CD8-positive, alpha-beta memory T cell (primary cell): ENCODE measurements at regions not wholly inside any gene's neighbourhood (a gene's known extent, or its start where the extent isn't known, plus 50 kb on each side); places are given as distances from the start of the nearest gene placed in this dataset.

Experiments used
- CTCF ChIA-PET: fragments of 350-600 bp; sonication (Branson Sonifier 250); formaldehyde crosslinking; loops from one replicate; lab custom pipeline; 2021; ENCODE audit warnings: antibody characterized with exemption; lab: Charles Lee
- POLR2A ChIA-PET: fragments of 350-600 bp; sonication (Branson Sonifier 250); formaldehyde crosslinking; loops from one replicate; lab custom pipeline; 2021; ENCODE audit warnings: antibody characterized with exemption; lab: Charles Lee
- DNase-seq, 5 donors: peaks; one replicate each; pipeline versions ENCODE4 v3.0.0 to v3.0.0-alpha.2; 2020 to 2022; ENCODE audit warnings: mixed read lengths in 1 of 5
- H3K27ac ChIP-seq: one replicate; pipeline ENCODE4 v1.7.0; 2013; ENCODE audit warnings: low read depth, mild to moderate bottlenecking, low read length, moderate library complexity
- H3K27me3 ChIP-seq: 2 replicates; pipeline ENCODE4 v1.7.0; 2013; ENCODE audit warnings: low read length, mild to moderate bottlenecking; ENCODE audit not compliant: insufficient read depth, poor library complexity, severe bottlenecking
- H3K36me3 ChIP-seq: 2 replicates; pipeline ENCODE4 v1.7.0; 2013; ENCODE audit warnings: mild to moderate bottlenecking, low read length, moderate library complexity; ENCODE audit not compliant: insufficient read depth
- H3K4me1 ChIP-seq: 2 replicates; pipeline ENCODE4 v1.7.0; 2013; ENCODE audit warnings: mild to moderate bottlenecking, low read length, moderate library complexity; ENCODE audit not compliant: insufficient read depth
- H3K4me3 ChIP-seq: 2 replicates; pipeline ENCODE4 v1.7.0; 2013; ENCODE audit warnings: mild to moderate bottlenecking, low read length
- H3K9me3 ChIP-seq: 2 replicates; pipeline ENCODE4 v1.7.0; 2013; ENCODE audit warnings: mild to moderate bottlenecking, low read length
- H3K27ac Mint-ChIP-seq, 8 donors: one replicate each; pipeline ENCODE4 v1.8.0; 2020 to 2021; ENCODE audit warnings: mixed read lengths in 8 of 8, mild to moderate bottlenecking in 6 of 8, inconsistent platforms in 3 of 8, moderate library complexity in 3 of 8
- H3K27me3 Mint-ChIP-seq, 2 donors: one replicate each; pipeline ENCODE4 v1.8.0; 2020 to 2021; ENCODE audit warnings: mixed read lengths in 2 of 2, mild to moderate bottlenecking in 1 of 2, moderate library complexity in 1 of 2
- H3K36me3 Mint-ChIP-seq, 3 donors: one replicate each; pipeline ENCODE4 v1.8.0; 2020 to 2021; ENCODE audit warnings: mixed read lengths in 3 of 3, inconsistent platforms in 1 of 3, mild to moderate bottlenecking in 1 of 3
- H3K4me1 Mint-ChIP-seq, 3 donors: one replicate each; pipeline ENCODE4 v1.8.0; 2020 to 2021; ENCODE audit warnings: mixed read lengths in 3 of 3, inconsistent platforms in 1 of 3, mild to moderate bottlenecking in 1 of 3
- H3K4me3 Mint-ChIP-seq, 7 donors: one replicate each; pipeline ENCODE4 v1.8.0; 2020 to 2021; ENCODE audit warnings: mixed read lengths in 7 of 7, mild to moderate bottlenecking in 6 of 7, moderate library complexity in 4 of 7, inconsistent platforms in 2 of 7
- H3K9me3 Mint-ChIP-seq, 5 donors: one replicate each; pipeline ENCODE4 v1.8.0; 2020 to 2022; ENCODE audit warnings: mixed read lengths in 5 of 5, mild to moderate bottlenecking in 3 of 5, moderate library complexity in 2 of 5, inconsistent platforms in 1 of 5

DNA sequence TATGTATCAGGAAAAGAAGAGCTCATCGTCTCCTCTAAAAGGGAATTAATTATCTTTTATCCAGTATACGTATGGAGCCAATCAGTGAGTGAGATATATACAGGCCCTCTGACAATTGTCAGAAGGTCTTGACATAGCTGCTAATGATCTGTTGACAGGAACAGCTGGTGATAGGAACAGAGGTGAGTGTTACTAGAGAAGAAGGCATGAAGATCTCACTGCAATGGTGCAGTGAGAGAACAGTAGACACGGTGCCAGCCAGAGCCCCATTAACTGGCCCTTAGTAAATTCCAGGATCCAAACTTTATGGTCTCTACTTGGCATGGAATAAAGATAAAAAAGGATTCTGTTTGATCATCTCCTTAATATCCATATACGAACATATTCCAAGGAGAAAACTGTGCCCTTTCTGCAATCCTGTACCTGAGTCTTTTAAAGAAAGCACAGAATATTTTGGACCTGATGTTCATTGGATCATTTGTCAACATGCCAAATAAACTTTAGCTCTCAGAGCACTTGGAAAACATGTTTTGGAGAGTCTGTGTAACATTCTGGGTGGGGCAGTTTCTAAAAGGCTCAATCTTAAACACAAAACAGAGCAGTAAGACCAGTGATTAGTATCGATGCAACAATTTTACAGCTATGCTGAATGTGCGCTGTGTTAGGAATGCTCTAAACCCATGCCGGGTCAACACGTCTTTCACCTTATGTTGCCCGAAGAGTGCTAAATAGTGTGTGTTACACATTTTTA, 135.8 kb upstream of the CITED2 start:
- Mint-ChIP-seq H3K27ac (no peak overlapping the region), H3K36me3 (no peaks in the 10 kb centered on the region), H3K27me3 (peaks cover 0 to 6% of the 10 kb centered on the region in 2 donors), H3K4me1 (peaks cover 1 to 5% (median 4%) of the 10 kb centered on the region in 3 donors), H3K4me3 (no peak overlapping the region), H3K9me3 (no peaks in the 10 kb centered on the region)
- CTCF ChIA-PET, result interaction anchor here (1.0 kb wide), 1 partner anchor 14 kb away, joined by 3 read pairs; no protein-coding TSS in a partner anchor
- no peaks in the 10 kb centered on the region for H3K36me3 ChIP-seq
- H3K27me3 ChIP-seq, result no peaks in the 10 kb centered on the region
- no peaks in the 10 kb centered on the region for H3K9me3 ChIP-seq
- POLR2A ChIA-PET, result no interaction called here
- H3K4me3 ChIP-seq, result no peak overlapping the region
- no peaks in the 10 kb centered on the region for H3K4me1 ChIP-seq
- no peak for DNase-seq
- H3K27ac ChIP-seq, result no peak overlapping the region

DNA sequence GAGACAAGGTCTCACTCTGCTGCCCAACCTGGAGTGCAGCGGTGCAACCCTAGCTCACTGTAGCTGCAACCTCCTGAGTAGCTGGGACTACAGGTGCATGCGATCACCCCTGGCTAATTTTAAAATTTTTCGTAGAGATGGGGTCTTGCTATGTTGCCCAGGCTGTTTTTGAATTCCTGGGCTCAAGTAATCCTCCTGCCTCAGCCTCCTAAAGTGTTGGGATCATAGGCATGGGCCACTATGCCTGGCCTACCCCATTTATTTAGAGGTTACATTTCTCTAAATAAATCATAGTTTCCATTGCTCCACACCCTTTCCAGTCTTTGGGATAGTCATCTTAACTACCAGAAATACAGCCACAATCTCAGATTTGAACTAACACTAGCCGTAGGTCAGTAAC, 134.7 kb upstream of the CITED2 start:
- Histone ChIP-seq H3K4me3 (no peak overlapping the region), H3K9me3 (no peaks in the 10 kb centered on the region), H3K4me1 (no peaks in the 10 kb centered on the region), H3K27ac (no peak overlapping the region), H3K36me3 (no peaks in the 10 kb centered on the region), H3K27me3 (no peaks in the 10 kb centered on the region)
- no peak overlapping the region for H3K4me3 Mint-ChIP-seq
- no peak for DNase-seq
- H3K27me3 Mint-ChIP-seq, result peaks cover 0 to 6% of the 10 kb centered on the region in 2 donors
- H3K4me1 Mint-ChIP-seq, result no peaks in the 10 kb centered on the region
- no peak overlapping the region for H3K27ac Mint-ChIP-seq
- H3K9me3 Mint-ChIP-seq, result no peaks in the 10 kb centered on the region
- ChIA-PET CTCF (interaction anchor here (0.8 kb wide), 1 partner anchor 9 kb away, joined by 3 read pairs; no protein-coding TSS in a partner anchor), POLR2A (no interaction called here)
- H3K36me3 Mint-ChIP-seq, result no peaks in the 10 kb centered on the region

DNA sequence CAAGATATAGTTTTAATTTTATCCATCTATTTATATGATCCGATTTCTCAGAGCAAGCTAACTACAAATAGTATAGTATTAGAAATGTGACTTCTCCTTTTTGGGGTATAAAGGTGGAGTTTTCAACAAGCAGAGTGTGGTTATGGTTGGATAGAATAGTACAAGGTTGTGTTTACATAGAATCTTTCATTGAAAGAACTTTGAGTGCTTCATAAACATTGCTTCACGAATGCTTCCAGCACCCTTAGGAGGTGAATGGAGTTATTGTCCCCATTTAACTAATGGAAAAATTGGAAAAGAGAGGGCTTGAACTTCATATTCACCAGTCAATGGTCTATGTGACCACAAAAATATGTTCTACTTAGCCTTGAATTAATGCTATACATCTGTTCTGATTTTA, 134.1 kb upstream of the CITED2 start:
- Histone ChIP-seq H3K27me3 (no peaks in the 10 kb centered on the region), H3K9me3 (no peaks in the 10 kb centered on the region), H3K4me1 (no peaks in the 10 kb centered on the region), H3K27ac (no peak overlapping the region), H3K4me3 (no peak overlapping the region), H3K36me3 (no peaks in the 10 kb centered on the region)
- H3K36me3 Mint-ChIP-seq, result no peaks in the 10 kb centered on the region
- peaks cover 0 to 6% of the 10 kb centered on the region in 2 donors for H3K27me3 Mint-ChIP-seq
- POLR2A ChIA-PET, result no interaction called here
- no peaks in the 10 kb centered on the region for H3K4me1 Mint-ChIP-seq
- H3K9me3 Mint-ChIP-seq, result no peaks in the 10 kb centered on the region
- H3K4me3 Mint-ChIP-seq, result no peak overlapping the region
- H3K27ac Mint-ChIP-seq, result peak overlapping the region in 1 of 8 donors; percentile 40
- DNase-seq, result no peak
- CTCF ChIA-PET, result interaction anchor here (0.8 kb wide), 1 partner anchor 9 kb away, joined by 3 read pairs; no protein-coding TSS in a partner anchor

DNA sequence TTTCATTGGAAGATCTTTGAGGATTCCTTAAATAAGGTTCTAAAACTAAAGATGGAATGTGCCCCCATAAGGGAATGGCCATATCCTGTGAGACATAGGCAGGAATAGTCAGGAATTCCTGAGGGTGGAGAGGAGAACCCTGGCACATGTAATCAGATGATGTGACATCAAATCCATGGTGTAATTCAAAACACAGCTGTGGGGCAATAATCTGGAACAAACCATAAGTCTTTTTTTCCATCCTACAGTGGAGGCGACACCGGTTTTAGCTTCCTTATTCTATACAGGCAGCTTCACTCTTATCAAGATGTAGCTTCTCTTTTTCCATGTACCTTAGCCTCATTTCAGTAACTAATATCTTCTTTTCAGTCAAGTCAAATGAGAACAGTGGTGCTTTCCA, 133.6 kb upstream of the CITED2 start:
- CTCF ChIA-PET, result no interaction called here

DNA sequence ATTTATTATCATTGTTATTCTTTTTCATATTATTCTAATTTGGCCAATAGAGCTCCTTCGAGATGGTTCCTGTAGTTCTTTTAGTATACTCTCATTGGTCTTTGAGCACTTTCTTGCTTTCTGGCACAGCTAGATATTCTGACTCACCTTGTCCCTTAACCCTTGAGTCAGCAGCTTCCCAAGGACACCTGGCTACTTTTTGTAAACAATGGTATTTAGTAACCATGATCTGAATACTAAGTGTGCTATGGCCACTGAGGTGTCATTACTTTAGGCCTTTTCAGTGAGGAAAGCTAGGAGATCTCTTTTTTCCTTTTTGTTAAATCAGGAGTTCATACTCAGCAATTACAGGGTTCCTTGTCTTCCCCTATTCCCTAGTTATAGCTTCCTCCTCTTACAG, 126.5 kb upstream of the CITED2 start:
- H3K27ac ChIP-seq, result no peak overlapping the region
- H3K9me3 Mint-ChIP-seq, result no peaks in the 10 kb centered on the region
- H3K4me1 ChIP-seq, result no peaks in the 10 kb centered on the region
- H3K36me3 ChIP-seq, result no peaks in the 10 kb centered on the region
- ChIA-PET CTCF (no interaction called here), POLR2A (no interaction called here)
- no peaks in the 10 kb centered on the region for H3K36me3 Mint-ChIP-seq
- no peak for DNase-seq
- H3K9me3 ChIP-seq, result no peaks in the 10 kb centered on the region
- H3K4me3 ChIP-seq, result no peak overlapping the region
- H3K4me1 Mint-ChIP-seq, result no peaks in the 10 kb centered on the region
- no peak overlapping the region for H3K4me3 Mint-ChIP-seq
- H3K27ac Mint-ChIP-seq, result no peak overlapping the region
- H3K27me3 Mint-ChIP-seq, result peaks cover 0 to 2% of the 10 kb centered on the region in 2 donors
- no peaks in the 10 kb centered on the region for H3K27me3 ChIP-seq

More for the DNA sequence above, 133.6 kb upstream of the CITED2 start:
- Mint-ChIP-seq H3K4me3 (no peak overlapping the region), H3K4me1 (no peaks in the 10 kb centered on the region), H3K9me3 (no peaks in the 10 kb centered on the region), H3K36me3 (no peaks in the 10 kb centered on the region), H3K27me3 (peaks cover 0 to 6% of the 10 kb centered on the region in 2 donors), H3K27ac (no peak overlapping the region)
- H3K9me3 ChIP-seq, result no peaks in the 10 kb centered on the region
- H3K4me1 ChIP-seq, result no peaks in the 10 kb centered on the region
- H3K4me3 ChIP-seq, result no peak overlapping the region
- no peaks in the 10 kb centered on the region for H3K27me3 ChIP-seq
- no peak overlapping the region for H3K27ac ChIP-seq
- no peak for DNase-seq
- no peaks in the 10 kb centered on the region for H3K36me3 ChIP-seq
- POLR2A ChIA-PET, result no interaction called here

DNA sequence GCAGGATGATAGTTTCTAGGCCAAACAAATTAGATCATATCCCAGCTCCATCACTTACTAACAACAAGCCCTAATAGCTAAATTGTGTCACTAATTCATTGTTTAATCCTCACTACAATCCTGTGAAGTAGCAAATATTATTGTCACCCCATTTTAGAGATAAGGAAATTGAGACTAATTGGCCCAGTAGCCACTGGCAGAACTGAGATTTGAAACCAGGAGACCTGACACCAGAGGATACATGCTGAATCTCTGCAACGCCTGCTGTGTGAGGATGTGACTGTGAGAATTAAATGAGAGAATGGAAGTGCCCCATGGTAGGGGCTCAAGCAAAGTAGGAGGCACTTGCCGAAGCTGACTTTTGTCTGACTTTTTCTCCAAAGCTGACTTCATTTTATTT, 124.3 kb upstream of the CITED2 start:
- no peak for DNase-seq
- Histone ChIP-seq H3K9me3 (no peaks in the 10 kb centered on the region), H3K27ac (no peak overlapping the region), H3K4me3 (no peak overlapping the region), H3K4me1 (no peaks in the 10 kb centered on the region), H3K36me3 (no peaks in the 10 kb centered on the region), H3K27me3 (no peaks in the 10 kb centered on the region)
- H3K9me3 Mint-ChIP-seq, result peaks cover 0 to 2% (median 0%) of the 10 kb centered on the region in 5 donors
- H3K4me1 Mint-ChIP-seq, result no peaks in the 10 kb centered on the region
- CTCF ChIA-PET, result no interaction called here
- peaks cover 0 to 2% of the 10 kb centered on the region in 2 donors for H3K27me3 Mint-ChIP-seq
- H3K36me3 Mint-ChIP-seq, result no peaks in the 10 kb centered on the region
- POLR2A ChIA-PET, result no interaction called here
- peak overlapping the region in 1 of 8 donors; percentile 62 for H3K27ac Mint-ChIP-seq
- no peak overlapping the region for H3K4me3 Mint-ChIP-seq

DNA sequence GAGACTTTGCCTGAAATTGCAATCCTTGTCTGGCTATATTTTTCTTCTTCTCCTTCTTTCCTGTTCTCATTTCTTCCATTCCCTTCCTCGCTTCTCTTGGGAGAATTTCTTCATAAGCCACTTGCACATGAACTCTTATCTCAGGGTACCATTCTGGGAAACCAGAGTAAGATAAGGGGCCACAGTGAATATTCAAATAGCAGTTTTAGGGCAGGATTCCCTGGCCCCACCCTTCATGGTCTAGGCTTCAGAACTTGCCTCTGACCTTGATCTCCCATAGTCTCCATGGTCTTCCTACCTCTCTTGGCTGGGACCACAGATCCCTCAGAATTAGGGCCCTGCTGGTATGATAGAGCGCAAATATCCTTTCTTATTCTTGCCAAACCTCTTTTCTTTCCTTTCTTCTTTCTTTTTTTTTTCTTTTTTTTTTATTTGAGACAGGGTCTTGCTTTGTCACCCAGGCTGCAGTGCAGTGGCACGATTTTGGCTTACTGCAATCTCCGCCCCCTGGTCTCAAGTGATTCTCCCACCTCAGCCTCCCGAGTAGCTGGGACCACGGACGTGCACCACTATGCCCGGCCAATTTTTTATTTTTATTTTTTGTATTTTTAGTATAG, 123.0 kb upstream of the CITED2 start:
- no peaks in the 10 kb centered on the region for H3K27me3 Mint-ChIP-seq
- no peak overlapping the region for H3K27ac Mint-ChIP-seq
- DNase-seq, result no peak
- ChIA-PET POLR2A (no interaction called here), CTCF (no interaction called here)
- H3K27ac ChIP-seq, result peak overlapping the region; percentile 72
- H3K27me3 ChIP-seq, result no peaks in the 10 kb centered on the region
- H3K4me3 Mint-ChIP-seq, result no peak overlapping the region
- no peaks in the 10 kb centered on the region for H3K9me3 ChIP-seq
- H3K4me1 ChIP-seq, result no peaks in the 10 kb centered on the region
- peaks cover 0 to 2% (median 0%) of the 10 kb centered on the region in 5 donors for H3K9me3 Mint-ChIP-seq
- no peaks in the 10 kb centered on the region for H3K4me1 Mint-ChIP-seq
- no peaks in the 10 kb centered on the region for H3K36me3 ChIP-seq
- no peak overlapping the region for H3K4me3 ChIP-seq
- no peaks in the 10 kb centered on the region for H3K36me3 Mint-ChIP-seq

DNA sequence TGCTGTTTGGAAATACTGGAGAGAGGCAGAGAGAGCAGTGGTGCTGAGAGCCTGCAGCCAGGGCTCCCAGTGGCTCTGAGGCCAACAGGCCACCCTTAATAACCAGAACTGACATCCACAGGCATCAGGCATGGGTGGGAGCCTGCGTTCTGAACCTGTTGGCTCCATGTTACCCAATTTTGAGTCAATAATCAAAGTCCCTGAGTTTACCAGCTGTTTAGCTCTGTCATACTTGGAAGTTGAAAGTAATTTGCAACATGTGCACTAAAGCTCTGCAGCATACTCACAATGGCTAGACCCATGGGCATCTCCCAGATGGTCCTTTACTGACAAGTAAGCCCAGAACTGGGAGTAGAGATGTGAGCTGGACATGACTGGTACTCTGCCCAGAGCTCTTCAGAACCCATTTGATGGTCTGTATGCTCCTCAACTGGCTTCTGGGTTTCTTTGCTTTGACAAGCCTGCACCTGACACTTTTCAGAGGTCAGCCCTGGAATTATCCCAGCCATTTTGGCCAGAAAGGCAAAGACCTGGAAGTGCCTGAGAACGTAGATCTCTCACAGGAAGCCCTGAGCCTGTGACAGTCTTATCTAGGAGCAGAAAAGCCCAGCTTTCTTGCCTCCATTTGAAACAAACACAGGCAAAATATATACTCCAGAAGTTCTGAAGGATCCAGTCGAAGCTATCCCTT, 122.4 kb upstream of the CITED2 start:
- ChIA-PET POLR2A (no interaction called here), CTCF (no interaction called here)
- DNase-seq, result no peak
- Histone ChIP-seq H3K4me1 (no peaks in the 10 kb centered on the region), H3K27me3 (no peaks in the 10 kb centered on the region), H3K36me3 (no peaks in the 10 kb centered on the region), H3K4me3 (no peak overlapping the region), H3K9me3 (no peaks in the 10 kb centered on the region), H3K27ac (peak overlapping the region; percentile 72)
- Mint-ChIP-seq H3K4me1 (no peaks in the 10 kb centered on the region), H3K4me3 (no peak overlapping the region), H3K27me3 (no peaks in the 10 kb centered on the region), H3K36me3 (no peaks in the 10 kb centered on the region), H3K9me3 (peaks cover 0 to 2% (median 0%) of the 10 kb centered on the region in 5 donors), H3K27ac (no peak overlapping the region)
